SK-N-SH treated with all-trans-retinoic acid at 6 μM for 48 hours (cell line): ENCODE measurements at regions not wholly inside any gene's neighbourhood (a gene's known extent, or its start where the extent isn't known, plus 50 kb on each side); places are given as distances from the start of the nearest gene placed in this dataset.

Experiments
- ATAC-seq: fragments of 200-7000 bp; cut with Tn5 transposase; 3 replicates; pipeline ENCODE4 v1.9.1; 2020; ENCODE audit warnings: mild to moderate bottlenecking, moderate library complexity
- ARNTL ChIP-seq: fragments of 450-650 bp; formaldehyde crosslinking; IDR thresholded peaks from 2 replicates; pipeline ENCODE4 v1.5.0; 2020; ENCODE audit warnings: low read depth, mild to moderate bottlenecking, moderate library complexity, borderline replicate concordance
- BACH2 ChIP-seq: fragments of 250-450 bp; sonication (Bioruptor Pico); IDR thresholded peaks from 2 replicates; pipeline ENCODE4 v1.9.0; 2021; ENCODE audit warnings: mild to moderate bottlenecking, borderline replicate concordance
- CREB5 ChIP-seq: fragments of 250-450 bp; sonication (Bioruptor Pico); IDR thresholded peaks from 2 replicates; pipeline ENCODE4 v1.5.1; 2020; ENCODE audit warnings: low read depth, mild to moderate bottlenecking, moderate library complexity
- CSRNP3 ChIP-seq: fragments of 250-450 bp; sonication (Bioruptor Pico); IDR thresholded peaks from 2 replicates; pipeline ENCODE4 v1.5.1; 2021; ENCODE audit warnings: mild to moderate bottlenecking, moderate library complexity
- ESRRG ChIP-seq: fragments of 250-450 bp; sonication (Bioruptor Pico); IDR thresholded peaks from 2 replicates; pipeline ENCODE4 v1.6.1; 2021; ENCODE audit warnings: mild to moderate bottlenecking
- ISL1 ChIP-seq: fragments of 250-450 bp; sonication (Bioruptor Pico); IDR thresholded peaks from 2 replicates; pipeline ENCODE4 v2.1.2; 2022; ENCODE audit warnings: mild to moderate bottlenecking, moderate library complexity
- OSR1 ChIP-seq: fragments of 250-450 bp; sonication (Bioruptor Pico); IDR thresholded peaks from 2 replicates; pipeline ENCODE4 v1.8.0; 2022; ENCODE audit warnings: moderate library complexity, mild to moderate bottlenecking, inconsistent platforms
- PATZ1 ChIP-seq: fragments of 250-450 bp; sonication (Bioruptor Pico); IDR thresholded peaks from 2 replicates; pipeline ENCODE4 v1.8.0; 2020; ENCODE audit warnings: mild to moderate bottlenecking, moderate library complexity, borderline replicate concordance
- POU6F1 ChIP-seq: fragments of 250-450 bp; sonication (Bioruptor Pico); IDR thresholded peaks from 2 replicates; pipeline ENCODE4 v1.8.0; 2021; ENCODE audit warnings: low read depth, mild to moderate bottlenecking, moderate library complexity, borderline replicate concordance
- PPARA ChIP-seq: fragments of 250-450 bp; sonication (Bioruptor Pico); IDR thresholded peaks from 2 replicates; pipeline ENCODE4 v1.5.0; 2020; ENCODE audit warnings: mild to moderate bottlenecking, borderline replicate concordance
- RARB ChIP-seq: fragments of 250-450 bp; sonication (Bioruptor Pico); IDR thresholded peaks from 2 replicates; pipeline ENCODE4 v1.8.0; 2021; ENCODE audit warnings: mild to moderate bottlenecking, moderate library complexity
- SNAI2 ChIP-seq: fragments of 250-450 bp; sonication (Bioruptor Pico); IDR thresholded peaks from 2 replicates; pipeline ENCODE4 v1.5.0; 2020; ENCODE audit warnings: mild to moderate bottlenecking, moderate library complexity
- TCF4 ChIP-seq: fragments of 250-450 bp; sonication (Bioruptor Pico); IDR thresholded peaks from 2 replicates; pipeline ENCODE4 v1.8.0; 2021; ENCODE audit warnings: mild to moderate bottlenecking, moderate library complexity, borderline replicate concordance
- TOX ChIP-seq: fragments of 250-450 bp; sonication (Bioruptor Pico); IDR thresholded peaks from 2 replicates; pipeline ENCODE4 v1.8.0; 2021; ENCODE audit warnings: mild to moderate bottlenecking, moderate library complexity, borderline replicate concordance
- ZC3H10 ChIP-seq: fragments of 250-450 bp; sonication (Bioruptor Pico); IDR thresholded peaks from 2 replicates; pipeline ENCODE4 v1.5.1; 2021; ENCODE audit warnings: mild to moderate bottlenecking, moderate library complexity
- ZFP3 ChIP-seq: fragments of 250-450 bp; sonication (Bioruptor Pico); IDR thresholded peaks from 2 replicates; pipeline ENCODE4 v1.5.0; 2020; ENCODE audit warnings: mild to moderate bottlenecking, moderate library complexity
- ZFP30 ChIP-seq: fragments of 450-650 bp; formaldehyde crosslinking; IDR thresholded peaks from 2 replicates; pipeline ENCODE4 v1.5.0; 2022; ENCODE audit warnings: mild to moderate bottlenecking, moderate library complexity
- ZNF565 ChIP-seq: fragments of 450-650 bp; formaldehyde crosslinking; conservative IDR thresholded peaks from 2 replicates; pipeline ENCODE4 v1.5.0; 2020; ENCODE audit warnings: low read depth, mild to moderate bottlenecking, moderate library complexity
- ZNF70 ChIP-seq: fragments of 450-650 bp; formaldehyde crosslinking; IDR thresholded peaks from 2 replicates; pipeline ENCODE4 v1.5.0; 2020; ENCODE audit warnings: mild to moderate bottlenecking, moderate library complexity

GRCh38 chr2:195320413-195320973 is 336.5 kb upstream of the SLC39A10 start:
- no peak for ATAC-seq
- TF ChIP-seq PATZ1 (CRISPR knock-in tag) (no peak), ISL1 (no peak), OSR1 (CRISPR knock-in tag) (no peak), ESRRG (no peak), PPARA (no peak), POU6F1 (CRISPR knock-in tag) (no peak), ZFP30 (no peak), ZNF70 (CRISPR knock-in tag) (no peak), RARB (CRISPR knock-in tag) (no peak), CSRNP3 (CRISPR knock-in tag) (no peak), TOX (CRISPR knock-in tag) (no peak), SNAI2 (CRISPR knock-in tag) (no peak), ZFP3 (CRISPR knock-in tag) (no peak), CREB5 (no peak), ZNF565 (no peak), TCF4 (no peak), ZC3H10 (CRISPR knock-in tag) (no peak)

DNA sequence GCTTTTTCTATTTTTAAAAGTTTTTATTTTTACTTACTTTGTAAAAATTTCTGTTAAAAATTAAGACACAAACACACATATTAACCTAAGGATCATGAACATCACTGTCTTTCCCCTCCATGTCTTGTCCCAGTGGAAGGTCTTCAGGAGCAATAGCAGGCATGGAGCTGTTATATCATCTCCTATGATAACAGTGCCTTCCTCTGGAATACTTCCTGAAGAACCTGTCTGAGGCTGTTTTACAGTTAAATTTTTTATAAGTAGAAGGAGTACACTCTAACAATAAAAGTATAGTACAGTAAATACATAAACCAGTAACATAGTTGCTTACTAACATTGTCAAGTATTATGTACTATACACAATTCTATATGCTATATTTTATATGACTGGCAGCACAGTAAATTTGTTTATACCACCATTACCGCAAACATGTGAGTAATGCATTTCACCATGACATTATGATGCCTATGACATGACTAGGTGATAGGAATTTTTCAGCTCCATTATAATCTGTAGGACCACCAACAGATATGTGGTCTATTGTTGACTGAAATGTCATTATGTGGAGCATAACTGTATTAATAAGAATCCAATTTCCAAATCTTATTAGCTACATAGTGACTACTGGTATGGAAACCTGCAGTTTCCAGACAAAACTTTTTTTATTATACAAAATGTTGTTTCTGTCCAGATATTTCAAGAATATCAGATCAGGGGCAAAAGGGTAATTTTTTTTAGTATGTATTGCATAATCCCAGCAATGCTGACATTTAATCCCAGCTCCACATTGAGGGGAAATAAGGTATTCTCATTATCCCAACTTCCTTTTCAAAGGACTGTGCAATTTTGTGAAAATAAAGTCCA is 337.2 kb upstream of the SLC39A10 start:
- ATAC-seq = no peak

More for the DNA sequence above, 337.2 kb upstream of the SLC39A10 start:
- no peak for TF ChIP-seq ISL1
- TF ChIP-seq RARB (CRISPR knock-in tag) = no peak
- TF ChIP-seq CSRNP3 (CRISPR knock-in tag) = no peak
- no peak for TF ChIP-seq OSR1 (CRISPR knock-in tag)
- TF ChIP-seq PPARA = no peak
- TF ChIP-seq PATZ1 (CRISPR knock-in tag) = no peak
- no peak for TF ChIP-seq BACH2 (CRISPR knock-in tag)
- TF ChIP-seq ZFP30 = no peak
- no peak for TF ChIP-seq TCF4
- no peak for TF ChIP-seq POU6F1 (CRISPR knock-in tag)
- no peak for TF ChIP-seq ARNTL
